ENCODE measurements at regions not wholly inside any gene's neighbourhood (a gene's known extent, or its start where the extent isn't known, plus 50 kb on each side); places are given as distances from the start of the nearest gene placed in this dataset.

DNA sequence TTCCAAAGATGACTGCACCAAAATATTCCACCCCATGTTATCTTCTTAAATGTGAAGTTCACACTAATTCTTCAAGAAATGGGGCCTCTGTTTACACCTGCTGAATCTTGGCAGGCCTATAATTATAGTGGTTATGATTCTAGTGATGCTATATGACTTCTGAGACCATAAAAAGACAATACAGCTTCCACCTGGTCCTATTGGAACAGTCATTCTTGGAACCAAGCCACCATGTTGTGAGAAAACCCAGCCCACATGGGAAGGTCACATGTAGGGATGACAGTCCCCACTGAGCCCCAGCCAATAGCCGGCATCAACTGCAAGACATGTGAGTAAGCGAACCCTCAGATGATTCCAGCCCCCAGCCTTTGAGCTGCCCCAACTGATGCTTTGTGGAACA lies 587.5 kb downstream of the MID1IP1 start:
- DNase-seq: no peak
- no peaks in the 10 kb centered on the region for H3K4me1 ChIP-seq (ENCODE audit: insufficient read depth)
- no peaks in the 10 kb centered on the region for H3K27me3 ChIP-seq
- TF ChIP-seq EP300 (IDR thresholded peaks at IDR 0.05): no peak
- TF ChIP-seq POLR2A (IDR thresholded peaks at IDR 0.05): no peak
- no peak for TF ChIP-seq CTCF (IDR thresholded peaks at IDR 0.05)
- no peaks in the 10 kb centered on the region for H3K36me3 ChIP-seq
- WGBS, 3 donors: 84 to 95% (median 90%) methylated on average over 2 of the region's 2 CpGs
- intact Hi-C loops (cut with DNase I): no loop called here
- H3K27ac ChIP-seq: no peak overlapping the region
- no peak overlapping the region for H3K4me3 ChIP-seq
- H3K9me3 ChIP-seq: no peaks in the 10 kb centered on the region

DNA sequence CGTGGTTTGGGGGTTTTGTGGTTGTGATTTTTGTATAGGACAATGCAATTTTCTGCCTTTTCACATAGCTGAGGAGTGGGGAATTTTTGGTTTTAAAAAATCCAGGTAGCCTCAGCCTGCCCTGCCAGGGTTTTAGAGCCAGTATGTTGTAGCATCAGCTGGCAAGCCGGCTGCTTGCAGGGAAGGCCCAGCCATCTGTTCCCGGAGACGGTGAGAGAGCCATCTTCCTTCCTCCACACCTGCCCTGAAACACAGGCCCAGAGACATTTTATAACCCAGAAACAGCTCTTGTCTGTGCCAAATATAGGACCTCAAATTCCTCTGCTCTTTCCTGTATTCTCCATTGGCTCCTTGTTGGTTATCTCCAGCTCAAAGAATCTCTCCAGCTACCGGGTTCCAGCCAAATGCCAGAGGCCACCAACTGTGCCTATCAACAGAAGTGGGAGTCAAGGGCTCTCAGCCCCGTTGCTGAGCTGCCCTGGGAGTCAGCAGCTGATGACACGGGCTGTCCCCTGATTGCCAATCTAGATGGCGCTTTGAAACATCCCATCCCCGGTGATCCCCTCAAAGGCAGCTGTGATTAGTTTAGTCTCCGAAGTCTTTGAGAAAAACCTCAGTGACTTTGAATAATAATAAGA lies 595.2 kb downstream of the MID1IP1 start:
- Histone ChIP-seq H3K36me3 (no peaks in the 10 kb centered on the region), H3K4me3 (no peak overlapping the region), H3K27ac (no peak overlapping the region), H3K9me3 (no peaks in the 10 kb centered on the region), H3K4me1 (ENCODE audit: insufficient read depth) (peaks cover 3% of the 10 kb centered on the region), H3K27me3 (no peaks in the 10 kb centered on the region)
- intact Hi-C loops (cut with DNase I): no loop called here
- TF ChIP-seq POLR2A (IDR thresholded peaks at IDR 0.05) (no peak), EP300 (IDR thresholded peaks at IDR 0.05) (no peak), CTCF (IDR thresholded peaks at IDR 0.05) (no peak)
- DNase-seq: no peak
- 68 to 73% (median 70%) methylated on average over 10 of the region's 10 CpGs for WGBS, 3 donors

DNA sequence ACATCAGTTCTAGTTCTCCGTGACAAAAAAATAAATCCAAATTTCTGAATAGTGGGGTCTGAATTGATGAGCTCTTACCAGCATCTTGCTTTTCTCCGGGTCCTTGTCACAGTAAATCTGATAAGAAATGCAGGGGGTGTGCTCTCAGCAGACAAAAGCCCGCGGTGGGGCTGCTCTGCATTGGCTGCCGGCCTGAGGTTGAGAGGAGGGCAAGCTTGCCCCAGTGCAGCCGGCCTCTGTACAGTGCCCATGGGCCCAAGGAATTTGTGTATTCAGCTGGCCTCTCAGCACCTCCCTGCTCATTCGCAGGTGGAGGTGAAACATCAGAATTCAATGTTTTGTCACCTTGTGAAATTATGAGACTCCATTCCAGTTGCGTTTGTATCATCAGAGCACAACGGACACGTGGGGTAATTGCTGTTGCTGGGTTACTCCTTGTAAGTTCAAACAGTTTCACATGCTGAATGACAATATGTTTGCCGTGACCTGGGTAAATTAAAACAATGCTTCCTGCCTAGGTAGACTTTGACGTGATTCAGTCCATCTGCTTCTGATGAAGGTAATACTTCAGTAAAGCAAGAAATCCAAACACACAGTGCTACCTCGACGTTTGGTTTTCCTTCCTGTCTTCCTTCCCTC lies 596.4 kb downstream of the MID1IP1 start:
- Histone ChIP-seq H3K27ac (no peak overlapping the region), H3K27me3 (no peaks in the 10 kb centered on the region), H3K9me3 (no peaks in the 10 kb centered on the region), H3K4me3 (no peak overlapping the region), H3K36me3 (no peaks in the 10 kb centered on the region), H3K4me1 (ENCODE audit: insufficient read depth) (peaks cover 3% of the 10 kb centered on the region)
- no peak for TF ChIP-seq EP300 (IDR thresholded peaks at IDR 0.05)
- TF ChIP-seq CTCF (IDR thresholded peaks at IDR 0.05): no peak
- no peak for TF ChIP-seq POLR2A (IDR thresholded peaks at IDR 0.05)
- WGBS, 3 donors: 74 to 81% (median 79%) methylated on average over 14 of the region's 14 CpGs
- DNase-seq: no peak
- intact Hi-C loops (cut with DNase I): no loop called here

- DNase-seq: peak in 3 of 5 donors; percentile 28 to 46 (median 30)
- TF ChIP-seq CTCF (IDR thresholded peaks at IDR 0.05): no peak
- no peak for TF ChIP-seq EP300 (IDR thresholded peaks at IDR 0.05)
- no peak for TF ChIP-seq POLR2A (IDR thresholded peaks at IDR 0.05)
- Histone ChIP-seq H3K4me3 (no peak overlapping the region), H3K27ac (peak overlapping the region in 1 of 2 donors; percentile 11), H3K4me1 (ENCODE audit: insufficient read depth) (peaks cover 3% of the 10 kb centered on the region), H3K27me3 (no peaks in the 10 kb centered on the region), H3K9me3 (no peaks in the 10 kb centered on the region), H3K36me3 (no peaks in the 10 kb centered on the region)
- WGBS, 3 donors: 49 to 61% (median 55%) methylated on average over 8 of the region's 8 CpGs
- intact Hi-C loops (cut with DNase I): no loop called here
These were observed 597.1 kb downstream of the MID1IP1 start for GRCh38 chrX:39398215-39398962.

Data from ovary (tissue), 7 donors.